ENCODE measurements at regions not wholly inside any gene's neighbourhood (a gene's known extent, or its start where the extent isn't known, plus 50 kb on each side); places are given as distances from the start of the nearest gene placed in this dataset.

GRCh38 chr4:8739317-8739716 is 132.3 kb downstream of the HMX1 start:
- no peak for TF ChIP-seq POLR2A (IDR thresholded peaks at IDR 0.05; ENCODE audit: low read depth, low read length)
- no peak for TF ChIP-seq EZH2 (IDR thresholded peaks at IDR 0.05; ENCODE audit: borderline replicate concordance, low read depth, low read length, severe bottlenecking)
- no peak for TF ChIP-seq JUN (IDR thresholded peaks at IDR 0.05; ENCODE audit: borderline replicate concordance, insufficient read depth, insufficient read length, low read depth)
- TF ChIP-seq POLR2AphosphoS5 (IDR thresholded peaks at IDR 0.05; ENCODE audit: insufficient read depth, low read depth, low read length), result no peak
- no peak for TF ChIP-seq MAX (IDR thresholded peaks at IDR 0.05; ENCODE audit: insufficient read depth, insufficient read length)
- no peak for TF ChIP-seq FOS (IDR thresholded peaks at IDR 0.05; ENCODE audit: borderline replicate concordance, insufficient read depth, low read length)
- POLR2A ChIA-PET, result no interaction called here
- H3K4me3 ChIP-seq (replicated peaks in 1 of 3; ENCODE audit: insufficient read depth in 1 of 3, low read depth in 1 of 3, low read length in 3 of 3), result no peak overlapping the region
- CTCF ChIA-PET, result no interaction called here
- no peaks in the 10 kb centered on the region for H3K79me2 ChIP-seq (ENCODE audit: control insufficient read depth, insufficient read depth, low read length)
- no peaks in the 10 kb centered on the region for H3K4me1 ChIP-seq (ENCODE audit: control insufficient read depth, extremely low read depth, insufficient read depth, low read length)
- no peaks in the 10 kb centered on the region for H3K9me3 ChIP-seq (replicated peaks; ENCODE audit: control insufficient read depth, insufficient read depth, low read length)
- no peak overlapping the region for H3K4me2 ChIP-seq (ENCODE audit: insufficient read depth, low read length)
- intact Hi-C loops (cut with micrococcal nuclease) (no loop called here), dilution Hi-C loops (cut with MboI; ENCODE audit: extremely low pct_ligation_motif_present, low sequenced_read_pairs) (no loop called here)
- H3K27ac ChIP-seq (ENCODE audit: insufficient read depth, low read depth, low read length), result no peak overlapping the region
- no TSS peak for BruUV-seq (replicated peaks)
- H4K20me1 ChIP-seq (replicated peaks; ENCODE audit: control insufficient read depth, extremely low read depth, insufficient read depth, low read length), result no peaks in the 10 kb centered on the region
- DNase-seq (ENCODE audit: low read depth, low spot score) (no peak), FAIRE-seq (no peak)
- no peak overlapping the region for H2AFZ ChIP-seq (ENCODE audit: low read depth, low read length)
- H3K36me3 ChIP-seq (ENCODE audit: control insufficient read depth in 2 of 2, extremely low read depth in 1 of 2, insufficient read depth in 2 of 2, low read length in 2 of 2), result no peaks in the 10 kb centered on the region
- H3K9me1 ChIP-seq (replicated peaks; ENCODE audit: control insufficient read depth, extremely low read depth, insufficient read depth, low read length), result no peaks in the 10 kb centered on the region
- H3K9ac ChIP-seq (replicated peaks; ENCODE audit: extremely low read depth, insufficient read depth, low read length), result no peak overlapping the region
- no peaks in the 10 kb centered on the region for H3K27me3 ChIP-seq (ENCODE audit: control insufficient read depth in 2 of 2, insufficient read depth in 2 of 2, low read length in 2 of 2)

GRCh38 chr4:8738471-8738931 is 133.1 kb downstream of the HMX1 start:
- H3K4me3 ChIP-seq (replicated peaks in 1 of 3; ENCODE audit: insufficient read depth in 1 of 3, low read depth in 1 of 3, low read length in 3 of 3), result no peak overlapping the region
- no peaks in the 10 kb centered on the region for H3K36me3 ChIP-seq (ENCODE audit: control insufficient read depth in 2 of 2, extremely low read depth in 1 of 2, insufficient read depth in 2 of 2, low read length in 2 of 2)
- ChIA-PET CTCF (no interaction called here), POLR2A (no interaction called here)
- no peak overlapping the region for H3K9ac ChIP-seq (replicated peaks; ENCODE audit: extremely low read depth, insufficient read depth, low read length)
- H2AFZ ChIP-seq (ENCODE audit: low read depth, low read length), result no peak overlapping the region
- H3K4me1 ChIP-seq (ENCODE audit: control insufficient read depth, extremely low read depth, insufficient read depth, low read length), result no peaks in the 10 kb centered on the region
- TF ChIP-seq FOS (IDR thresholded peaks at IDR 0.05; ENCODE audit: borderline replicate concordance, insufficient read depth, low read length) (no peak), POLR2A (IDR thresholded peaks at IDR 0.05; ENCODE audit: low read depth, low read length) (no peak)
- no peaks in the 10 kb centered on the region for H3K9me1 ChIP-seq (replicated peaks; ENCODE audit: control insufficient read depth, extremely low read depth, insufficient read depth, low read length)
- DNase-seq (ENCODE audit: low read depth, low spot score) (no peak), FAIRE-seq (no peak)
- BruUV-seq (replicated peaks), result no TSS peak
- no peaks in the 10 kb centered on the region for H3K9me3 ChIP-seq (replicated peaks; ENCODE audit: control insufficient read depth, insufficient read depth, low read length)
- no peaks in the 10 kb centered on the region for H4K20me1 ChIP-seq (replicated peaks; ENCODE audit: control insufficient read depth, extremely low read depth, insufficient read depth, low read length)
- no peaks in the 10 kb centered on the region for H3K79me2 ChIP-seq (ENCODE audit: control insufficient read depth, insufficient read depth, low read length)
- dilution Hi-C loops (cut with MboI; ENCODE audit: extremely low pct_ligation_motif_present, low sequenced_read_pairs) (no loop called here), intact Hi-C loops (cut with micrococcal nuclease) (no loop called here)
- no peaks in the 10 kb centered on the region for H3K27me3 ChIP-seq (ENCODE audit: control insufficient read depth in 2 of 2, insufficient read depth in 2 of 2, low read length in 2 of 2)
- no peak overlapping the region for H3K27ac ChIP-seq (ENCODE audit: insufficient read depth, low read depth, low read length)
- H3K4me2 ChIP-seq (ENCODE audit: insufficient read depth, low read length), result no peak overlapping the region
